DOHH2 (cell line): ENCODE measurements at regions not wholly inside any gene's neighbourhood (a gene's known extent, or its start where the extent isn't known, plus 50 kb on each side); places are given as distances from the start of the nearest gene placed in this dataset.

Experiments
- EZH2phosphoT487 ChIP-seq: fragments of 200-600 bp; sonication (generic); IDR thresholded peaks from 2 replicates; pipeline ENCODE4 v1.6.1; 2017; ENCODE audit warnings: borderline replicate concordance, mild to moderate bottlenecking, antibody characterized with exemption, low read length, moderate library complexity, mixed read lengths
- TF ChIP-seq, protein P1 (sequence below): fragments of 200-600 bp; sonication (generic); IDR thresholded peaks from one replicate; pipeline ENCODE4 v1.5.1; 2014; ENCODE audit warnings: antibody characterized with exemption, mild to moderate bottlenecking, low read depth, low read length; ENCODE audit not compliant: poor library complexity, severe bottlenecking

DNA sequence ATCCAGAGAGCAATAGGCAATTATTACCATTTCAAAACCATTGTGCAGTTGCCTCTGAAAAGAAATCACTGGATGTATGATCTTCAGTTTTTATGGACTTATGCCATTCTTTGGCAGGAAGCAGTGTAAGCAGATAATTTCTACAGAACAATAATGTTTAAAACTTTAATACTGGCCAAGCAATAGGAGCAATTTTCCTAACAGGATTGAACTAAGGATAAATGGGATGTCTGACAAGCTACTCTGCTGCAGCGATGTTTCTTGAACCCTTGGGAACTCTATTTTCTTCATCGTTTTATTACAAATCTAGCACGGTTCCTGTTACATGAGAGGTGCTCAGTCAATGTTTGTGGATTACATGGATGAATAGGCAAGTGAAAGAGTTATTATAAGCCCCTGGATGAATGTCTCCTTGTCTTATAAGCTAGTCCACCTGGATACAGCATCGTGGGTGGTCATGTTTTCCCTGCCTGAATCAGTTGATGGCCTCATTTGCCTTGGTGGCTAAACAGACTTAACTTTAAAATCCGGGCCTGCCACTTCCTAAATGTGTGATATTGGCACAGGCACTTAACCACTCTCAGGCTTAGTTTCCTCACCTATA lies 68.2 kb upstream of the MDM1 start:
- TF ChIP-seq, protein P1, sequence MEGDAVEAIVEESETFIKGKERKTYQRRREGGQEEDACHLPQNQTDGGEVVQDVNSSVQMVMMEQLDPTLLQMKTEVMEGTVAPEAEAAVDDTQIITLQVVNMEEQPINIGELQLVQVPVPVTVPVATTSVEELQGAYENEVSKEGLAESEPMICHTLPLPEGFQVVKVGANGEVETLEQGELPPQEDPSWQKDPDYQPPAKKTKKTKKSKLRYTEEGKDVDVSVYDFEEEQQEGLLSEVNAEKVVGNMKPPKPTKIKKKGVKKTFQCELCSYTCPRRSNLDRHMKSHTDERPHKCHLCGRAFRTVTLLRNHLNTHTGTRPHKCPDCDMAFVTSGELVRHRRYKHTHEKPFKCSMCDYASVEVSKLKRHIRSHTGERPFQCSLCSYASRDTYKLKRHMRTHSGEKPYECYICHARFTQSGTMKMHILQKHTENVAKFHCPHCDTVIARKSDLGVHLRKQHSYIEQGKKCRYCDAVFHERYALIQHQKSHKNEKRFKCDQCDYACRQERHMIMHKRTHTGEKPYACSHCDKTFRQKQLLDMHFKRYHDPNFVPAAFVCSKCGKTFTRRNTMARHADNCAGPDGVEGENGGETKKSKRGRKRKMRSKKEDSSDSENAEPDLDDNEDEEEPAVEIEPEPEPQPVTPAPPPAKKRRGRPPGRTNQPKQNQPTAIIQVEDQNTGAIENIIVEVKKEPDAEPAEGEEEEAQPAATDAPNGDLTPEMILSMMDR: no peak
- TF ChIP-seq EZH2phosphoT487: no peak
